Stimulated activated CD4-positive, alpha-beta T cell treated with anti-CD3 and anti-CD28 coated beads, TNF-alpha, amount 100 ng/mL, for 24 hours (primary cell): ENCODE measurements at regions not wholly inside any gene's neighbourhood (a gene's known extent, or its start where the extent isn't known, plus 50 kb on each side); places are given as distances from the start of the nearest gene placed in this dataset.
"Not testable (repeated sequence)": the region's sequence is repeated elsewhere in the genome, so short reads cannot be mapped to it uniquely, and the experiment has no call there.

Source experiments
- DNase-seq, 3 experiments: peaks; one replicate each; pipeline ENCODE4 v3.0.0-alpha.2; 2020; ENCODE audit warnings: low read depth in 3 of 3

DNA sequence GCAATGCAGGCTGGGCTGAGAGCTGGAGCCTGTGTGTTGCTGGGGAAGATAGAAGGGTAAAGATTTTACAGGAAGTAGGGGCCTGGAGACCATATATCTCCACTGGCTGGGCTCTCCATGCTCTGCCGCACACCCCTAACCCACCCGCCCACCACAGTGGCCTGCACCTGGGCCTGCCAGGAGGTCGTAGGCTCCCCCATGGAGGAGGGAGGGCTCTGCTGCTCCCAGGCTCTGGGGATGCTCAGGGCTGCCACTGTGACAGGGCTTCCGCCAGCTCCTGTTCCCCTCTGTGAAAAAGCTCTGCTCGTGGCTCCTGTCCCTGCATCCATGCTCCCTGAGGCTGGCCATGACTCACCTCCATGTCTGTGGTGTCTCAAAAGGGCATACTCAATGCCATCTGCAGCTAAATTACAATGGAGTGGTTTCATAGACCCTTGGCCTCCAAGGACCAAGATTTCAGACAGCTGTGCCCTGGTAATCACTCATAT lies 106.0 kb downstream of the CXCL12 start:
- DNase-seq: no peak

DNA sequence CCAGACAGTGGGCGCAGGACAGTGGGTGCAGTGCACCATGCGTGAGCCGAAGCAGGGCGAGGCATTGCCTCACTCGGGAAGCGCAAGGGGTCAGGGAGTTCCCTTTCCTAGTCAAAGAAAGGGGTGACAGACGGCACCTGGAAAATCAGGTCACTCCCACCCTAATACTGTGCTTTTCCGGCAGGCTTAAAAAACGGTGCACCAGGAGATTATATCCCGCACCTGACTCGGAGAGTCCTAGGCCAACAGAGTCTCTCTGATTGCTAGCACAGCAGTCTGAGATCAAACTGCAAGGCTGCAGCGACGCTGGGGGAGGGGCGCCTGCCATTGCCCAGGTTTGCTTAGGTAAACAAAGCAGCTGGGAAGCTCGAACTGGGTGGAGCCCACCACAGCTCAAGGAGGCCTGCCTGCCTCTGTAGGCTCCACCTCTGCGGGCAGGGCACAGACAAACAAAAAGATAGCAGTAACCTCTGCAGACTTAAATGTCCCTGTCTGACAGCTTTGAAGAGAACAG lies 116.4 kb downstream of the CXCL12 start:
- DNase-seq: not testable (repeated sequence)

DNA sequence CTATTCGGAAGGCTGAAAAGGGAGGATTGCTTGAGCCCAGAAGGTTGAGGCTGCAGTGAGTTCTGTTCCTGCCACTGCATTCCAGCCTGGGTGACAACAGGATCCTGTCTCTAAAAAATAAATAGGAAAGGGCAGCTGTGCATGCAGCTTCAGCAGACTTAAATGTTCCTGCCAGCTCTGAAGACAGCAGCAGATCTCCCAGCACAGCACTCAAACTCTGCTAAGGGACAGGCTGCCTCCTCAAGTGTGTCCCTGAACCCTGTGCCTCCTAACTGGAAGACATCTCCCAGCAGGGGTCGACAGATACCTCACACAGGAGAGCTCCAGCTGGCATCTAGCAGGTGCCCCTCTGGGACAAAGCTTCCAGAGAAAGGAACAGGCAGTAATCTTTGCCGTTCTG lies 117.9 kb downstream of the CXCL12 start:
- DNase-seq: no peak

DNA sequence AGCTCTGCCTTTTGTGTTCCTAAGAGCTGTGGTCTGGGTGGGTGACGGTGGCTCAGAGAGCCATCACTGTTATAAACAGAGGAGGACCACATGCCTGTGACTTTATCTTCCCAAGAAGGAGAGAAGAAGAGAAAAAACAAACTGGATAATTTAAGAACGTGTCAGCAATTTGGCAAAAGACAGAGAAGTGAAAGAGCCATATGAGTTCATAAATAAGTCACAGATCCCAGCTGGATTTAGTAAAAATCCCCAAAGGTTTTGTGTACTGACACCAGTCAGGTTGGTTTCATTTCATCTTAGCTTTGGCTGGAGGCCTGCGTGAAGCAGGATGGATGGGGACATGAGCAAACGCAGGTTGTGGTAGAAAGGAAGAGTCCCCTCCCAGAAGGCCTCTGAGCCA lies 120.7 kb downstream of the CXCL12 start:
- no peak for DNase-seq

DNA sequence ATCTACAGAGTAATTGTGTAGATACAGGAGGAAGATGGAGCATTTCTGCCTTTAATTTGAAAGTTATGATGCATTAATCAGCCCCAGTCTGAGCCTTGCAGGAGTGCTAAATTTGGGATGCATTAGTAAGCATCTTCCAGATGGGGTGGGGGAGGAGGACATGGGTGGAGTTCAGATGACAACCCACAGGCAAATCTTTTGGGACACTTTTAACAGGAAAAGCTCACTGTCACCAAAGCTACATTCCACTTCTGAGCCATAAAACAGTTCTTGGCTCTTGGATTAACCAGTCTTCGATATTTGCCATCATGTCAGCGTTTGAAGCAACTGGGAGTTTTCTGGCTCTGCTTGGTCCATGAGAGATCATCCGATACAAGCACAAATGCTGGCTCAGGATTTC lies 121.1 kb downstream of the CXCL12 start:
- DNase-seq: no peak

DNA sequence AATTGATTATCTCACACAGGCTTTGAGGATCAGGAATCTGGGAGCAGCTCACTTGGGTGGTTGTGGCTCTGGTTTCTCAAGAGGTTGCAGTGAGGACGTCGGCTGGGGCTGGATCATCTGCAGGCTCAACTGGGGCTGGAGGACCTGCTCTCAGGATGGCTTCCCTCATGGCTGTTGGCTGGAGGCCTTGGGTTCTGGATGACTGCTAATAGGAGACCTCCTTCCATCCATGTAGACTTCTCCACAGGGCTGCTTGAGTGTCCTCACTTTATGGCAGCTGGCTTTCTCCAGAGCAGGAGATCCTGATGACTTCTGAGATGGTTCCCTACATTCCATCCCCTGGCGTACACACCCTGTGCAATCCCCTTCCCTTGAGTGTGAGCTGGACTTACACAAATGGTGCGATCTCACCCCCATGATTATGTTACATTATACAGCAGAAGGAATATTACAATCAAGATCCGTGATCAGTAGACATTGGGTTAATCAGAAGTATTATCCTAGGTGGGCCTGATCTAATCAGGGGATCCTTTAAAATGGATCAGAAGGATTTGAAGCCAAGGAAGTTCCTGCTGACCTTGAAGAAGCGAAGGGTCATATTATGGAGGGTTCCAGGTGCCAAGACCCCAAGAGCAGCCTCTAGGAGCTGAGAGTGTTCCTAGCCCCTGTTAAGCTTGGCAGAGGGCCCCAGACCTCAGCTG lies 122.2 kb downstream of the CXCL12 start:
- no peak for DNase-seq

DNA sequence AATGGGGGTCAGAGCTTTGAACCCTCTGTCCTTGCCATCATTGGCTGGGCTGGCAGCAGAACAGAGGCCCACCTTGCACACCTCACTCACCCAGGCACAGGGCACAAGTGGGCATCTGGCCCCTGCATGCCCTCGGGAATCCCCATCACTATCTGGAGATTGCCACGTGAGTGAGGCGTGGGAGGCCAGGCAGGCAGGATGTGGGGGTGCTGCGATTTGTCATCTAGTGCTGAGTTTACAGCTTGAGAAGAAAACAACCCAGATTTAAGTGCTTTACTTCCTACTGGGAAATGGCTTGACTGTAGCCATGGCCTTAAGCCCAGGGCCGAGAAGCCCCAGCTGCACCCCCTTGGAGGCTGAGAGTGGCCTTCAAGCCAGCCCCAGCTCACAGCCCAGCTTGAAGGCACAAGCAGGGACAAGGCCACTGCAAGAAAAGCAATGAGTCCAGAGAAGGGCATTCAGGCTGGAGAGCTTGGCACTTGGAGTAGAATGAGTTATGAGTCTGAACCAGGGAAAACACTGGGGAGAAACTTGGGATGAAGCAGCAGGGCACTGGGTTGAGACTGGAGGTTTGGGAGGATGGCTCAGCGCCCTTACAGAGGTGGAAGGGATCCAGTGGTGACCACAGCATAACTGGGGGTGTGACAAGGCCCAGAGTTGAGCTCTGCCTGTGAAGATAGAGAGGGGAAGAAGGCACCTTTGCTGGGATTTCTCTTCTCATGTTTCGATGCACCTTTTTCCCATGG lies 123.0 kb downstream of the CXCL12 start:
- DNase-seq: no peak

DNA sequence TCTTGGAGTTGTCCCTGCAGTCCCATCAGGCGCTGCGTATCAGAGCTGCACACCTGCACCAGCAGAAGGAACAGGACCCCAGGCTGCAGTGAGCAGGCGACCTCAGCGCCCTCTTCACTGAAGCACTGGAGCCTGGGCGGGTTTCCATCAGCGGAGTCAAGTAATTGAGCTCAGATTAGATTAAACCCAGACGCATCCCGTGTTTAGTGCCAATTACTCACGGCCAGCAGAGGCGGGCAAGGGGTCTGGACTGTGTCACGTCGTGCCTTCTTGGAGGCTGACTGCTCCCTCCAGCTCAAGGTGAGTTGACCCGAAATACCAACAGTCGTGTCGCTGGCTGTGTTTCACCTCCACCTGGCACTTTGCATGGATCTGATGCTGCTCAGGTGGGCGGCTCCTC lies 123.6 kb downstream of the CXCL12 start:
- no peak for DNase-seq

DNA sequence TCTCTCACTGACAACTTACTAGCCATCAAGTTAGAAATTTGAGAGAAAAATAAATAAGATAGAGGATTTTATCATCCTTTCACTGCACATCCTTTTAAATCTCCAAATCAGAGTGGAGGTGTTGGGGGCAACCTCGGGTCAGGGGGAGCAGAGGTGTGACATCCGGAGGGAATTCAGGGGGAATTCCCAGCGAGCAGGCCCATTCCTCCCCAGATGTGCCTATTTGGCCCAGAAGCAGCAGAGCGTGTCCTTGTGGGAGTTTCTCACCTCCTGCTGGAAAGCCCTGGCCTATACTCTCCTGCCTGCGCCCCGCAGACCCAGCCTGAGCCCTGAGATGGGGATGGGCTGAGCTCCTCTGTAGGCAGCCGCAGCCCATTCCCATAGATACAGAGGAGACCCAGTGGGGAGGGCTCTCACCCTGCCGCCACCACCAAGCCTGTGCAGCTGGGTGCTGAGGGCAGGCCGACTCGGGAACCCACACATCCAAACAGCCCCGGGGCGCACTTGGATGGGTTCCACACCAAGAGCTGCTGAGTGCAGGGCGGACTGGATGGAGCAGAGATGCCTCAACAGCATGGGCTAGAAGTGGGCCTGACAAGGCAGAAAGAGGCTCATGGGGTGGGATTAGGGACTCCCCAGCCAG lies 124.5 kb downstream of the CXCL12 start:
- DNase-seq: no peak

DNA sequence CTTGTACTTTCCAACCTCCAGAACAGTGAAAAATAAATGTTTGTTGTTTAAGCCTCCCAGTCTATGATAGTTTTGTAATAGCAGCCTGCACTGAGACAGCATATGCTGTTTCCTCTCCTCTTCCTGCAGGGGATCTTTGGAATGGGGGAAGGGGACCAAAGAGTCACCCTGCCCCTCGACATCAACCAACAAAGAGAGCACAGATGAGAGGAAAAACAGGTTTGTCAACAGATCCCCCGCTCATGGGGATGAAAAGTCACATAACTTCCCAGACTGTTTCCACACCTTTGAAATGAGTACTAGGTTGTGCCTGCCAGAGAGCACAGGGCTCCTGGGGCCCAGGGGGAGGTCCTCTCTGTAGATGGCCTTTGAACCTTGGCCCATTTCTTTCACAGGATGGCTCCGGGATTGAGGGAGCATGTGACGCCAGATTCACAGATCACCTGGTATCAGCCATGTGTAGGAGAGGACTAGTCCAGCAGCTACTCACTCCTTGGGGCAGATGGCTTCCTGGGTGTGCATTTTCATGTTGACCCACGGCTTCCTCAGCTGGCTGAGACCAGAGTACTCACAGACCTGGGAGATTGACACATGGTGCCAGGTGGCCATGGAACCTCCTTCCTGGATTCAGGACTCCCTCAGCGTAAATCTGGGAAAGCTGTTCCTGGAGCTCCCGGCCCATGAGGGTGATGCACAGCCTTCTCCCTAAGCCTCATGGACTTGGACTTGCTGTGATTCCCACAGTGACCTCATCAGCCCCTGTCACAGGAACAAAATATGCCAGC lies 125.6 kb downstream of the CXCL12 start:
- DNase-seq: no peak

DNA sequence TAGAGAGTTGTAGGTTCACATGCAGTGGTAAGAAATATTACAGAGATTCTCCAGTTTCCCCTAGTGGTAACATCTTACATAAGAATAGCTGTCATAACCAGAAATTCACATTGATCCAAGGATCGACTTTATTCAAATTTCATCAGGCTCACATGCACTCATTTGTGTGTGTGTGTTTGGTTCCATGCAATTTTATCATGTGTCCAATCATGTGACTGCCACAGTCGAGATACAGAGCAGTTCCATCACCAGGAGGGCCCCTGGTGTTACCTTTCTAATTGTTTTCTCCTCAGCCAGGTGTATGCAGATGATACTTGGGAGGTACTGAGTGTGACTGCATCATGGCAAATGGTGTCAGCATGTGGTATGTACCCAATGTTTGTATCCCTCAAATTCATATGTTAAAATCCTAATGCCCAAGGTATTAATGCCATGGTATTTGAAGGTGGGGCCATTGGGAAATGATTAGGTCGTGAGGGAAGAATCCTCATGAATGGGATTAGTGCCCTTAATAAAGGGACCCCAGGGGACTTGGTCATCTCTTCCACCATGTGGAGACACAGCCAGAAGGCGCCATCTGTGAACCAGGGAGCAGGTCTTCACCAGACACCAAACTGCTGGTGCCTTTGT lies 126.3 kb downstream of the CXCL12 start:
- no peak for DNase-seq

DNA sequence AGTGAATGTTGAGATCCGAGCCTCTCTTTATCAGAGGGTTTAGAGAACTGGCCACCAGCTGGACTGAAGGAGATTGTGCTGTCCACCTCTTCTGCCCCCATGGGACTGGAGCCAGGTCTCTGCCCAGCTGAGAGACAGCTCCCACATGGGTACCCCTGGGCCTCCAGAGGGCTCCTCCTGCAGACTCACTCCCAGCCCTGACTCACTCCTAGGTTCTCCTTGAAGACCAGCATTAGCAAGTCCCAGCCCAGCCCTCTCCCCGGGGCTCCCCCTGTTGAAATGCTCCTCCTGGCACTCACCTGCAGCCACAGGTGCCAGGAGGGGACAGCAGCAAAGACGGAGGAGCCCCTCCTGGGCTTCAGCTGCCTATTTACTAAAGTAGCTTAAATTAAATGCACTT lies 126.9 kb downstream of the CXCL12 start:
- no peak for DNase-seq

DNA sequence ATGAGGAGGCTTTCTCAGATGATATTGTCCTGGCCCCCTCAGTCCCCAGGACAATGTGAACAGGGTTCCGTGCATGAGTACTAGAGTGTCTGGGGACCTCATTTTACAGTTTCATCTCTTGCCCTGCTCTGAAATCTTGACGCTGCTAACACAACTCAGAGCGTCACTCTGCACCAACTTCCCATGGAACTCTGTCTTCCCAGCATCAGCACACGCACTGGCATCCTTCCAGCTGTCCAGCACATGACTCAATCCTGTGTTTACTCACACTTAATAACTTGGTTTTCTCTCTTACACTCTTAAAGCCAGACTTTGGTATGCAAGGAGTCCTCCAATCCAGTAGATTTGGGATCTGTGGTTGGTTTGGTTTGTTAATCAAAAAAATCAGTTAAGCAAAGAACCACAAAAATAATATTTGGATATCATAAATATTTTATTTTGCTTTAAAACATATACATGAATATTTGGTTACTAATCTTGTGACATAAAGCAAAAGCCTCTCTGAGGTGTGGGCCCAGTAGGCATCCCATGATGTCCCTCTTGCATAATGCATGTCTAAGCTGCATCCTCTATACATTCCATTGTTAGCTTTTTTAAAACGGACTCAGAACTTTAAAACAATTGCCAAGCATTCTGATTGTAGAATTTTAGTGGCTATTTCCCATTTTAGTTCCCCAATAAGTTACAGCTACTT lies 131.0 kb downstream of the CXCL12 start:
- DNase-seq: no peak

DNA sequence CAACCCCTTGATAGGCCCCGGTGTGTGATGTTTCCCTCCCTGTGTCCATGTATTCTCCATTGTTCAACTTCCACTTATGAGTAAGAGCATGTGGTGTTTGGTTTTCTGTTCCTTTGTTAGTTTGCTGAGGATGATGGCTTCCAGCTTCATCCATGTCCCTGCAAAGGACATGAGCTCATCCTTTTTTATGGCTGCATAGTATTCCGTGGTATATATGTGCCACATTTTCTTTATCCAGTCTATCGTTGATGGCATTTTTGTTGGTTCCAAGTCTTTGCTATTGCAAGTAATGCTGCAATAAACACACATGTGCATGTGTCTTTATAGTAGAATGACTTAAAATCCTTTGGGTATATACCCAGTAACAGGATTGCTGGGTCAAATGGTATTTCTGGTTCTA lies 132.3 kb downstream of the CXCL12 start:
- not testable (repeated sequence) for DNase-seq

DNA sequence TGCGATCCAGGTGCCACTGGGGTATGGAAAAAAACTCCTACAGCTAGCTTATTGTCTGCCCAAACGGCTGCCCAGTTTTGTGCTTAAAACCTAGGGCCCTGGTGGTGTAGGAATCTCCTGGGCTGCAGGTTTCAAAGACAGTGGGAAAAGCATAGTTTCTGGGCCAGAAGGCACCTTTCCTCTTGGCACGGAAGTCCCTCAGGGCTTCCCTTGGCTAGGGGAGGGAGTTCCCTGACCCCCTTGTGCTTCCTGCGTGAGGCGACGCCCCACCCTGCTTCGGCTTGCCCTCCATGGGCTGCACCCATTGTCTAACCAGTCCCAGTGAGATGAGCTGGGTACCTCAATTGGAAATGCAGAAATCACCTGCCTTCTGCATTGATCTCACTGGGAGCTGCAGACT lies 135.0 kb downstream of the CXCL12 start:
- DNase-seq: not testable (repeated sequence)

DNA sequence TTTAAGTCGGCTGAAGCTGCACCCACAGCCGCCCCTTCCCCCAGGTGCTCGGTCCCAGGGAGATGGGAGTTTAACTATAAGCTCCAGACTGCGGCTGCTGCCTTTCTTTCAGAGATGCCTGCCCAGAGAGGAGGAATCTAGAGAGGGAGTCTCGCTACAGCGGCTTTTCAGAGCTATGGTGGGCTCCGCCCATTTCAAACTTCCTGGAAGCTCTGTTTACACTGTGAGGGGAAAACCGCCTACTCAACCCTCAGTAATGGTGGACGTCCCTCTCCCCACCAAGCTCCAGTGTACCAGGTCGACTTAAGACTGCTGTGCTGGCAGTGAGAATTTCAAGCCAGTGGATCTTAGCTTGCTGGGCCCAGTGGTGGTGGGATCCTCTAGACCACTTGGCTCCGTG lies 135.4 kb downstream of the CXCL12 start:
- DNase-seq: no peak

DNA sequence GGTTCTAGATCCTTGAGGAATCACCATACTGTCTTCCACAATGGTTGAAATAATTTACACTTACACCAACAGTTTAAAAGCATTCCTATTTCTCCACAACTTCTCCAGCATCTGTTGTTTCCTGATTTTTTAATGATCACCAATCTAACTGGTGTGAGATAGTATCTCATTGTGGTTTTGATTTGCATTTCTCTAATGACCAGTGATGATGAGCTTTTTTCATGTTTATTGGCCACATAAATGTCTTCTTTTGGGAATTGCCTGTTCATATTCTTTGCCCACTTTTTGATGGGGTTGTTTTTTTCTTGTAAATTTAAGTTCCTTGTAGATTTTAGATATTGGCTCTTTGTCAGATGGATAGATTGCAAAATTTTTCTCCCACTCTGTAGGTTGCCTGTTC lies 138.2 kb downstream of the CXCL12 start:
- not testable (repeated sequence) for DNase-seq

DNA sequence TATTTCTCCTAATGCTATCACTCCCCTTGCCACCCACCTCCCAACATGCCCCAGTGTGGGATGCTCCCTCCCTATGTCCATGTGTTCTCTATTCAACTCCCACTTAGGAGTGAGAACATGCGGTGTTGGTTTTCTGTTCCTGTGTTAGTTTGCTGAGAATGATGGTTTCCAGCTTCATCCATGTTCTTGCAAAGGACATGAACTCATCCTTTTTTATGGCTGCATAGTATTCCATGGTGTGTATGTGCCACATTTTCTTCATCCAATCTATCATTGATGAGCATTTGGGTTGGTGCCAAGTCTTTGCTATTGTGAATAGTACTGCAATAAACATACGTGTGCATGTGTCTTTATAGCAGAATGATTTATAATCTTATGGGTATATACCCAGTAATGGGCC lies 138.6 kb downstream of the CXCL12 start:
- not testable (repeated sequence) for DNase-seq

DNA sequence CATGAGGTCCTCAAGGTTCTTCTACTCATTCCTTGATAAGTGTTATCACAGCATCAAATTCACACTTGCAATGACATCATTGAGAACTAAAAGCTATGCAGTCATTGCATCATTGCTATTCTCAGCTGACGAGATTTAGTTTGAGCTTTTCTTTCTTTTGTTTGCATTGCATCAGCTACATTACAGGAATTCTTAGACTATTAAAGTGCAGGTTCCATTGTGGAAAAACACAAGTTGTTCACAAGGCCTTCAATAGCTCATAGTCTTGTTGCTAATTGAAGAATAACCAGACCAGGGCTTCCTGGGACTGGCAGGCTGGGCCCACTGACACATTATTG lies 139.3 kb downstream of the CXCL12 start:
- no peak for DNase-seq

DNA sequence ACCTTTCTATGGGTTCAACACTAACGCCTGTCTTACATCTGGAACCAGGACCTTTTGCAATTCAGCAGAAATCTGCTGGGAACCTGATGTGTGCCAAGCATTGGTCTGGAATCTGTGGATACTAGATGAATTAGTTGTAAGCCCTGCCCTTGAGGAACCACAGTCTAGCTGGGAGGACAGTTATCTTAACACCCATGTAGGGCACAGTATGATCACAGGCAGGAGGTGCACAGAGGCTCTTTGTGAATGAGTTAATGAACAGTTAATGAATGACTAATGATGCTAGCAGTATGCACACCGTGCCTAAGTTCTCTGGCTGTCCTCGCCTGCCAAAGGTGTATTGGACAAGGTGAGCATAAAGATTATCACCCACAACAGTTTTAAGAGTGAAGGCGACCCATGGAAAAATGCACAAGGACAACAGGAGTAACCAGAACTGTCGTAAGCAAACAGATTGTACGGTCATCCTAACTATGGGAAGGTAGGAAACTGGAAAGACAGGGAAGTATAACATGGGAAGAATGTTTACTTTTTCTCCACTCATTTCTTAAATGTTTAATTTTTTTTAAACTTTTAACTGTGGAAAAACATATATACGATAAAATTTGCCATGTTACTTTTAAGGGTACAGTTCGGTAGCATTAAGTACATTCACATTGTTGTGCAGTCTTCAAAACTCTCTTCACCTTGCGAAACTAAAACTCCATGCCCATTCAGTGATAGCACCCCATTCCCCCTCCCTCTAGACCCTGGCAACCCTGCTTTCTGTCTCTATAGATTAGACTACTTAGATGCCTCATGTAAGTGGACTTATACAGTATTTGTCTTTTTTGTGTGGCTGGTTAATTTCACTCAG lies 139.9 kb downstream of the CXCL12 start:
- DNase-seq: no peak
